Right lobe of liver (tissue), 4 donors: ENCODE measurements at regions not wholly inside any gene's neighbourhood (a gene's known extent, or its start where the extent isn't known, plus 50 kb on each side); places are given as distances from the start of the nearest gene placed in this dataset.

ENCODE experiments used
- CTCF ChIP-seq, 4 donors: fragments of 200-600 bp in 3 of 4; fragments of 450-650 bp in 1 of 4; IDR thresholded peaks; one replicate each; pipeline versions ENCODE4 v1.5.1 to v1.8.0; 2016 to 2022; ENCODE audit warnings: antibody characterized with exemption in 4 of 4, mild to moderate bottlenecking in 2 of 4
- POLR2A ChIP-seq: fragments of 450-650 bp; IDR thresholded peaks from one replicate; pipeline ENCODE4 v1.6.1; 2017; ENCODE audit warnings: antibody characterized with exemption, mild to moderate bottlenecking
- donor health status: DM: no; HTN: no; CAD: no.
- donor health status: DM: no; HTN: no; CAD: no.
- donor health status: DM: no; HTN: yes; CAD: no.

DNA sequence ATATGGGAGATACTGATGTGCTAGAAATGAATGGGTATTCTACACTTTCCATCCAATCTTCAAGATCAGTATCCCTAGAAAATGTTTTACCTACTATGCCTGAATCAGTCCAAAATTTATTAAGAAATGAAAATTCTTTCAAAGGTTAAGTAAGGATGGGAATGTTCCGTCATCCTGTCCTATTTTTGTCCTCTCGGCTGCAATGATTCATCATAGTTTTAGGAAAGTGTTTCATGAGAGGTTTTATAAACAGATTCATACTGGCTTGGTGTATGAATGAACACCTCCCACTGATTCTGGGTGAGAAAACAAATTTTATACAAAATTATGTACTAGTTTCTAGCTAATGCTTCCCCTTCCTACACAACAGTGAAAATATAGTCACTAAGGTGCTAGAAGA is 504.6 kb upstream of the NR5A2 start:
- TF ChIP-seq POLR2A (no peak), CTCF (IDR thresholded peaks at IDR 0.05) (no peak)
